Right ventricle myocardium superior (tissue), 1 donor: ENCODE measurements at regions not wholly inside any gene's neighbourhood (a gene's known extent, or its start where the extent isn't known, plus 50 kb on each side); places are given as distances from the start of the nearest gene placed in this dataset.

Experiments used
- ATAC-seq: fragments of 200-7000 bp; cut with Tn5 transposase; one replicate; pipeline ENCODE4 v1.9.1; 2020; ENCODE audit warnings: mild to moderate bottlenecking; ENCODE audit not compliant: poor library complexity
- DNase-seq: peaks from one replicate; pipeline ENCODE4 v3.0.0-alpha.2; 2020
- intact Hi-C: fragments of 100-400 bp; cut with DNase I; formaldehyde crosslinking; loops from one replicate; pipeline ENCODE4 v1.11.2; 2022
- donor health status: DM: no; HTN: yes; CAD: no; lungs with severe emphysema.

GRCh38 chr5:141779503-141779973 is 97.5 kb upstream of the ARAP3 start:
- DNase-seq: peak; percentile 52
- ATAC-seq: peak; percentile 46
- intact Hi-C loops: no loop called here

DNA sequence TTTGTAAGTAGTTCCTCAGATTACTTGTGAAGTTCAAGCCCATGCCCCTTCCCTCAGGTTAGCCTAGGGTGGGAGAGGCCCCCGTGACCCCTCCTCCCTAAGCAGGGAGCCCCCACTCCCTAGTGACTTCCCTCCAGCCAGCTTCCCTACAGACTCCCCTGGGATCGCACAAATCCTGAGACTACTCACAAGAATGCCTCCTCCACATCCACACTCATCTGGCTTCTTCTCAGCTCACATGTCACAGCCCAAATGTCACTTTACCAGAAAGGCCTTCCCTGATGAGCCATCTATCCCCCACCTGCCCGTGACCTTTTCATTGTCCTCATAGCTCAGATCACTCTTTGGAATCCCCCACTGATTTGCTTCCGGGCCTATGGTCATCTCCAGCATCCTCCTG is 96.7 kb upstream of the ARAP3 start:
- DNase-seq (no peak), ATAC-seq (no peak)
- intact Hi-C loops: no loop called here

- intact Hi-C loops: no loop called here
- DNase-seq (no peak), ATAC-seq (no peak)
Measured at GRCh38 chr5:141778206-141778605, 96.2 kb upstream of the ARAP3 start.

DNA sequence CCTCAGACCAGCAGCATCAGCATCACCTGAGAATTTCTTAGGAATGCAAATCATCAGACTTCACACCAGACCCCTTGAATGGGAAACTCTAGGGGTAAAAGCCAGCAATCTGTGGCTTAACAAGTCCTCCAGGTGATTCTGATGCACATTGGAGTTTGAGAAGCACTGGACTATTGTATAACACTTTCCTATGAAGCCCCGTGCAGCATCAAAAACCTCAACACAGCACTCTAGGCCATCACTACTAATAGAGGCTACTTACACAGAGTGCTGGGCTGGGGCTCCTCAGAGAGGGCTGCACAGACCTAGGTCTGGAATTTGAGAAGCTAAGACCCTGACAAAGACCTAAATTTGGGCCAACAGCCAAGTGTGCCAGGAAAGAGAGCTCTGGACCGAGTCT is 95.7 kb upstream of the ARAP3 start:
- intact Hi-C loops: no loop called here
- ATAC-seq: no peak
- DNase-seq: no peak

- intact Hi-C loops: no loop called here
- ATAC-seq: no peak
- no peak for DNase-seq
Measured at GRCh38 chr5:141777130-141777529, 95.1 kb upstream of the ARAP3 start.

GRCh38 chr5:141773779-141774562 is 91.9 kb upstream of the ARAP3 start:
- DNase-seq (no peak), ATAC-seq (no peak)
- intact Hi-C loops: no loop called here

DNA sequence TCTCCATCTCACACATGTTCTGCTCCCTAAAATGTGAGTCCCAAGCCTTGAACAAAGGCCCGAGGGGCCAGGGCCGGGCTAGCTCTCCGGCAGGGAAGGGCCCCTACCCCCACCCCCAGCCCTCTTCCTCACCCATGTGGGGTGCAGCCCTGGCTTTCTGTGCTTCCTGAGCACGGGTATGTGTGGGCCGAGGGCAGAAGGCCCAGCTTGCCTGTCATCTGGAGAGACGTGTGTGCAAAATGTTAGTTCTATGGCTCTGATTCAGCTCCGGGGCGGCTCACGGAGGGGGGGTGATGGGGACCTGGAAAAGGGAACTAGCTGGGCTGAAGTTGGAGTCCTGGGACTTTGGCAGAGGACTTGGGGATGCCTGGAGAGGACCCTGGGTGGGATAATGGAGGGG is 90.3 kb upstream of the ARAP3 start:
- ATAC-seq (peak; percentile 67), DNase-seq (no peak)

DNA sequence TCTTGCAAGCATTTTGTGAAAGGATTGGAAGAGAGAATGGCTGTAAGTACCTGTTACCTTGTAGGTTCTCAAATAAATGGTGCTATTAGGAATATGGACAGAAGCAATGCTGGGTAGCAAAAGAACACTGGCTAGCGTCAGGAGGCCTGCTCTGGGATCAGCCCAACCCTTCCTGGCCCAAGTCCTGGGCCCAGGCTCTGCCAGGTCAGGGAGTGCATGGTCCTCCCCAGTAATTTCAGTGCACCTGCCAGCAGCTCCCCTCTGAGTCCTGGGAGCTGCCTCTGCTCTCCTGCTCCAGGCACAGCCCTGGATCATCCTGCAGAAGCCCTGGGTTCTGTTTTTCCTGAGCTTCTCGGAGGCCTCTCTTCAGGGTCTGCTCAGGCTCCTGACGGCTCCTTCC is 89.5 kb upstream of the ARAP3 start:
- intact Hi-C loops: no loop called here
- peak; percentile 54 for DNase-seq

More for the DNA sequence above, 90.3 kb upstream of the ARAP3 start:
- intact Hi-C loops: no loop called here

DNA sequence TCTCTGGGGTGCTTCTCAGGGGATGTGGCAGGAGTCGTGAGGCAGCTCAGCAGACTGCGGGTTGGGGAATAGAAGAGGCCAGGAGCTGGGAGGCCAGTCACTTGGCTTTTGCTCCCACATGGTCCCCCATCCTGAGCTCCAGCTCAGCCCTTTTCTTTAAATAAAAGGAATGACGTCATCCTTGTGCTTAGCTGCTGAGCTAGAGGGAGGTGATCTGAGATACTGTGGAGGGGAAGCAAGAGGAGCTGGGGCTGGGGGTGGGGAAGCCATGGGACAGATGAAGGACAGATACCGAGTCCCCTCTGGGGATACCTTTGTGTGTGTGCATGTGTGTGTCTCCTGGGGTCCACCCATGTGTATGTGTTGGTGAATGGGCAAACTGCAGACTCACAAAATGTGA is 89.0 kb upstream of the ARAP3 start:
- ATAC-seq (no peak), DNase-seq (no peak)
- intact Hi-C loops: no loop called here

More for the DNA sequence above, 89.5 kb upstream of the ARAP3 start:
- ATAC-seq: peak; percentile 87

GRCh38 chr5:141769671-141770070 is 87.6 kb upstream of the ARAP3 start:
- ATAC-seq: no peak
- no peak for DNase-seq
- intact Hi-C loops: no loop called here

DNA sequence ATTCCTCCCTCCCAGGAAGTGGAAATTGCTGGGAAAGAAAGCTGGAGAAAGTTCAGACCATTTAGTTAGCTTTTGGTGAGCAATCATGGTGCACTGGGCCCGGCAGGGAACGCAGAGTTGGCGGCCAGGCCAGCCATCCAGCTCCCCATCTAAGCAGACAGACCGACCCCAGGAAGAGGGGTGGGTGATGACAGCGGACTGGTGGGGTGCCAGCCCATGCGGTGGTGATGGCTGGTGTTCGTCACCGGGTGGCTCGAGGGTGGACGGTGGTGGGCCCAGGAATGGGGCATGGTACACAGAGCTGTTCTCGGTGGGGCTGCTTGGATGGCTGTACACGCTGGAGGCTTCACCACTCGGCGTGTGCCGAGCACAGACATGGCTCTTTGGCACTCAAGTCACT is 85.6 kb upstream of the ARAP3 start:
- no peak for DNase-seq
- intact Hi-C loops: no loop called here
- no peak for ATAC-seq

GRCh38 chr5:141765896-141766551 is 84.0 kb upstream of the ARAP3 start:
- no peak for DNase-seq
- intact Hi-C loops: no loop called here

DNA sequence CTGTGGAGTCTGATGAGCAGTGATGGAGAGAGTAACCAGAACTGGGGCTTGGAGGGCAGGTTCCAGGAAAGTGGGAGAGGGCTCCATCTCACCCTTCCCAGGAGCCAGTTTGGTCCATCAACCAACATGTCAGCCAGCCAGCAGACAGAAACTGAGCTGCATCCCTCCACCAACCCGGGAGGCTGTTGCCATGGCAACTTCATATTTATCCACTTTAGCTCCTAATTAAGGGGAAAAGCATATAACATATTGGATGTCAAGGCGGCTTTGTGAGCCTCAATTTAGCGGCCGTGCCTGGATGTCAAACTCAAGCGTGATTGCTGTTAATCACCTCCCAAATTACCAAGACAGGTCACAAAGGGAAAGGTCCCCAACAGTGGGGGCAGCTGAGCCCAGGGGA is 81.5 kb upstream of the ARAP3 start:
- DNase-seq: no peak
- intact Hi-C loops: no loop called here
- no peak for ATAC-seq

More at GRCh38 chr5:141765896-141766551, 84.0 kb upstream of the ARAP3 start:
- no peak for ATAC-seq

GRCh38 chr5:141762790-141763368 is 80.8 kb upstream of the ARAP3 start:
- DNase-seq: no peak
- intact Hi-C loops: no loop called here
- peak; percentile 33 for ATAC-seq

DNA sequence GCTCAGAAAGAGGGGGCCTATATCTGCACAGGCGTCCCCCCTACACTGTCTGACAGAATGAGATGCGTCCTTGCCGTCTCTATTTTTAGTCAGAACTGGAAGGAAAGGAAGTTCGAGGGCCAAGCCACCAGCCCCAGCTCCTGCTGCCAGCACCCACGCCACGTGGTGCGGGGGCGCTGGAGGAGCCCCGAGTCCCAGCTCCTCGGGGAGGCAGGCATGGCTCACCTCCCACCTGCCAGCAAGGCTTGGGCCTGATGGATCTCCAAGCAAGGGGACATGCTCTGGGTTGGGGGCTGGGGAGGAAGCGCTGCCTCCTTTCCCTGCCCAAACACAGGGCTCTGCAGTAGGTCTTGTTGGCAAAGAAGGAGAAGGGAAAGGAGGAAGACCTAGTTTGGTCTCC is 80.3 kb upstream of the ARAP3 start:
- ATAC-seq: no peak
- DNase-seq: no peak
- intact Hi-C loops: no loop called here

GRCh38 chr5:141760753-141761152 is 78.7 kb upstream of the ARAP3 start:
- DNase-seq (no peak), ATAC-seq (no peak)
- intact Hi-C loops: no loop called here

DNA sequence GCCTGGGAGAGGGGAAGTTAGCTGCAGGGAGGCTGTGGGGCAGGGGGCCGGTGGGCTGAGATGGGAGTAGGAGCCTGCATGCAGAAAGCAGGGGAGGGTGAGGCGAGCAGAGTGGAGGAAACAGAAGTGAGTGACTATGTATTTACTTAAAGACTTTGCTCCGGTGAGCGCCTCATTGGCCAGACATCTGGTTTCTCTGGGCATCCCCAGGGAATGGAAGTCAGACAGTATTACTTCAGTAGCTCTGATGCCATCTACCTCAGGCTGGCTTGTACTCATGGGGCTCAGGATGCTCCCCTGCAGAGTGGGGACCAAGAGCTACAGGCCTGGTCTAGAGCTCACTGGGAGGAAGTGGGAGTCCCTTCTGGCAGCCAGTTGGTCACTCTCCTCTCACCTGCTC is 78.2 kb upstream of the ARAP3 start:
- ATAC-seq (no peak), DNase-seq (peak; percentile 17)
- intact Hi-C loops: no loop called here

- DNase-seq (no peak), ATAC-seq (no peak)
- intact Hi-C loops: no loop called here
Measured at GRCh38 chr5:141758310-141758998, 76.4 kb upstream of the ARAP3 start.

DNA sequence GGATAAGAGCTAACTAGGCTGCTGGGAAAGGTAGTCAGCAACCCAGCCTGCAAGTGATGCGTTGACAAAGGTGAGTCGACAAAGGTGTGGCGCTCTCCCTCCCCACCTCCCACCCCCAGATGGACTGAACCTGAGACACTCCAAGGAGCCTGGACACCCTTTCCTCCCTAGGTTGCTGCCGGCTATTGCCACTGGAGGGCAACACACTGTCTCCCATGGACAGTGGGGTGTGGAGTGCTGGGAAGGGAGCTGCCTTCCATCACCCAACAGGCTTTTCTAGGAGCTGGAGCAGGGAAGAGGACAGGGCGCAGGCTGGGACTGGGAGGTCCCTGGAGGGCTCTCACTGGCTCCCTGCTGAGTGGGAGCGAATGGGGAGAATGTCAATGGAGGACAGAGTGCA is 75.4 kb upstream of the ARAP3 start:
- no peak for ATAC-seq
- no peak for DNase-seq
- intact Hi-C loops: no loop called here
